IMR-90 (cell line): ENCODE measurements at regions not wholly inside any gene's neighbourhood (a gene's known extent, or its start where the extent isn't known, plus 50 kb on each side); places are given as distances from the start of the nearest gene placed in this dataset.
"Not testable (repeated sequence)": the region's sequence is repeated elsewhere in the genome, so short reads cannot be mapped to it uniquely, and the experiment has no call there.

Source experiments
- CTCF ChIP-seq: conservative IDR thresholded peaks from 2 replicates; pipeline ENCODE4 v1.5.1; 2012; ENCODE audit warnings: mild to moderate bottlenecking, low read depth, low read length, improper control_type of control experiment
- FOS ChIP-seq: fragments of 150-350 bp; IDR thresholded peaks from 2 replicates; pipeline ENCODE4 v1.6.1; 2016; ENCODE audit warnings: low read depth, low read length
- POLR2A ChIP-seq: IDR thresholded peaks from 2 replicates; pipeline ENCODE4 v1.6.1; 2012; ENCODE audit warnings: mild to moderate bottlenecking, low read depth, low read length
- RAD21 ChIP-seq: IDR thresholded peaks from 2 replicates; pipeline ENCODE4 v1.6.1; 2012; ENCODE audit warnings: low read length, improper control_type of control experiment
- SMC3 ChIP-seq: fragments of 150-350 bp; IDR thresholded peaks from 2 replicates; pipeline ENCODE4 v1.6.1; 2016; ENCODE audit warnings: low read depth, mild to moderate bottlenecking, antibody characterized with exemption, low read length, moderate library complexity
- USF2 ChIP-seq: fragments of 150-350 bp; IDR thresholded peaks from 2 replicates; pipeline ENCODE4 v1.6.1; 2017; ENCODE audit warnings: mild to moderate bottlenecking, antibody characterized with exemption, low read length, low read depth

GRCh38 chr17:64716496-64716895, 54.4 kb upstream of the SMURF2 start:
- TF ChIP-seq CTCF, POLR2A, RAD21, SMC3, FOS, USF2: not testable (repeated sequence)
